PFSK-1 (cell line): ENCODE measurements at regions not wholly inside any gene's neighbourhood (a gene's known extent, or its start where the extent isn't known, plus 50 kb on each side); places are given as distances from the start of the nearest gene placed in this dataset.

Source experiments
- FOXP2 ChIP-seq: optimal IDR thresholded peaks from 2 replicates; pipeline ENCODE3; 2011; ENCODE audit warnings: borderline replicate concordance, control low read depth, inconsistent platforms; ENCODE audit not compliant: insufficient read depth; ENCODE audit errors: extremely low read length, extremely low read depth
- POLR2AphosphoS5 ChIP-seq: IDR thresholded peaks from 2 replicates; pipeline ENCODE4 v1.6.1; 2012; ENCODE audit warnings: low read depth, mild to moderate bottlenecking, control low read depth, low read length, moderate library complexity
- REST ChIP-seq, 2 experiments: IDR thresholded peaks; 2 replicates each; pipeline versions ENCODE4 v1.6.1 to v1.8.0; 2011 to 2012; ENCODE audit warnings: low read depth in 2 of 2, low read length in 2 of 2, control low read depth in 1 of 2, inconsistent platforms in 1 of 2, mild to moderate bottlenecking in 1 of 2, moderate library complexity in 1 of 2; ENCODE audit not compliant: insufficient read depth in 1 of 2
- TAF1 ChIP-seq: IDR thresholded peaks from 2 replicates; pipeline ENCODE4 v1.6.1; 2012; ENCODE audit warnings: low read length, control low read depth, borderline replicate concordance; ENCODE audit not compliant: insufficient read depth

GRCh38 chr15:67972377-67972776 lies 81.7 kb upstream of the PIAS1 start:
- no peak for TF ChIP-seq REST (IDR thresholded peaks at IDR 0.05; ENCODE audit: insufficient read depth in 1 of 2, low read depth in 2 of 2, low read length in 2 of 2)
- TF ChIP-seq TAF1, result no peak
- no peak for TF ChIP-seq POLR2AphosphoS5
- TF ChIP-seq FOXP2, result no peak
